GM18867 (cell line): ENCODE measurements at regions not wholly inside any gene's neighbourhood (a gene's known extent, or its start where the extent isn't known, plus 50 kb on each side); places are given as distances from the start of the nearest gene placed in this dataset.
"Not testable (repeated sequence)": the region's sequence is repeated elsewhere in the genome, so short reads cannot be mapped to it uniquely, and the experiment has no call there.

ENCODE experiments used
- ATAC-seq: cut with Tn5 transposase; IDR thresholded peaks from one replicate; pipeline ENCODE4 v1.9.1; 2021; ENCODE audit warnings: mild to moderate bottlenecking, moderate library complexity; ENCODE audit not compliant: unreplicated experiment

DNA sequence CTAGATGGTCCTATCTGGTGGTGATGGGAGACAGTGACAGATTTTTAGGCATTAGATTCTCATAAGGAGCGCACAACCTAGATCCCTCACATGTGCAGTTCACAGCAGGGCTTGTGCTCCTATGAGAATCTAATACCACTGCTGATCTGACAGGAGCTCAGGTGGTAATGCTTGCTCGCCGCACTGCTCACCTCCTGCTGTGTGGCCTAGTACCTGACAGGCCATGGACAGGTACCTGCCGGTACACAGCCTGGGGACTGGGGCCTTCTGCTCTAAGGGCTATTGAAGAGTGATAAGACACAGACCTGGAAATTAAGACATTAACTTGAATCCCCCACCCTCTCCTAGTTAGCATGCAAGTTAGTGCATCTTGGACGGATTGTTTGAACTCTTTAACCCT is 64.4 kb downstream of the KLRB1 start:
- not testable (repeated sequence) for ATAC-seq

DNA sequence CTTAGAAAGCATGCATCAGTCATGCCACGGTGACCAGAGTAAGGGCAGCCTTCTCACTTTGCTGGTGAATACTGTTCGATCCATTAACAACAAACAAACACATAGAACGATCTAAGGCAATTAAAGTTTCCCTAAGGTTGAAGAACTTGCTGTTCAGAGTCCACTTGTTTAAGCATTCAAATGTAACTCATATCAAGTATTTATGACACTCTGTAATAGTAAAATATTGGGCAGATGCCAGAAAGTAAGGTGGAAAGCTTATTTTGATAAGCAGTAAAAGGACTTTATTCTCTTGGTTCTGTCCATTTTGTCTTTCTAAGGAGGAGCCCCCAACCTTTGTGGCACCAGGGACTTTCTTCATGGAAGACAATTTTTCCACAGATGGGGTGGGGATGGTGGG is 64.9 kb downstream of the KLRB1 start:
- ATAC-seq, result not testable (repeated sequence)

DNA sequence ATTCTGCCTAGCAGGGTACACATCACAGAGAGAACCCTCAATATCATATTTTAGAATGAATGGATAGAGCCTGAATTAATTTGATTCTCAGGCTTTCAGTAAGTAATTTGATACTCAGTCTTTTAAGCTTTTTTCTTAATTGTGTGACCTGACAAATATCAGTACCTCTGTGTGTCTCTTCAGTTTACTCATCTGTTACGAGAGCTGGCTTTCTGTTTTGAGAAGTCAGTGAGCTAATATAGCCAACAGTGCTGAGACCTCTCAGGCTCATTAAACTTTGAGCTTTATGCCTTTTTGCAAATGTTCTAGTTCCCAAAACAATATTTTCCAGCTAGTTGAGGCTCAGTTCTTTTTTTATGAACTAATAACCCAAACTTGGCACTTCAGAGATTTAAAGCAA is 91.8 kb downstream of the KLRB1 start:
- not testable (repeated sequence) for ATAC-seq

DNA sequence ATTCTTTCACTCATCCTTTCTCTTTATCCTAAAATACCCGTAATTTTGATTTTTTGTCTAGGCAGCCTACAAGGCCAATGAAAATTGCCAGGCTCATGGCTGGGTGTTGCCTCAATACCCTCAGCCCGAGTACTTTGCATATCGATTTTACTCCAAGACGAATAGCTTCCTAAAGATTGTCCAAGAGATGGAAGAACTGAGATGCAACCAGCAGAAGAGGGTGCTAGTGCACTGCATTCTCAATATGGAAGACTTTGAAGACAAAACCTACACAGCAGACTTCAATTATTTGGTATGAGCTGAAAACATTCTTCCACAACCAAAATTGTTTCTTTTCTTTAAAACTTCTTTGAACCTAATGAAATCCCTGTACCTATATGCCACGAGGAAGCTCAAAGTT is 95.0 kb downstream of the KLRB1 start:
- not testable (repeated sequence) for ATAC-seq

DNA sequence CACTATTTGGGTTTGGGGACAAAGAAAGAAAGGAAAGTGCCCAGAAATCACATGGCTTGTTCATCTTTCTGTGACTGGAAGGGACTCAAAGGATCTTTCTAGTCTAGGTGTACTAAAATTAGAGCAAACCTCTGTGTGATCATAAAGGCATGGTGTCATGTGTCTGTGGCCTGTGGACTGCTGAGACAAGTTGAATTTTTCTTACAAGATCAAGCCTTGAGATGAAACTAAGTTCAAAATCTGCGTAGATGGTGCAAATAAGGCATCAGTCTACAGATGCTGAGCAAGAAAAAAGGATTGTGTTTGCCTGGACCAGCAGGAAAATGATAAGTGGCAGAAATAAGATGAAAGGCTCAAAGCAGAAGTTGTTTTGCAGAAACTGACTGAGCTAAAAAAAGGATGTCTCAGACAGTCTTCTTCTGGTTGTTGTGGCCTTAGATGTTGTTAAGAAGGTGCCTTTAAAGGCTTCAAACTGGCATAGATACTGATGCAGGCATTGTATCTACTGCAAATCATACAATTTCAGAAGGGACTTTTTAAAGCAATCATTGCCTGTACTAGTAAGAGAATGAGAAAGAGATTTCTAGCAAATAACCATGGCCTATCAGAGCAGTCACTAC is 97.2 kb downstream of the KLRB1 start:
- not testable (repeated sequence) for ATAC-seq

DNA sequence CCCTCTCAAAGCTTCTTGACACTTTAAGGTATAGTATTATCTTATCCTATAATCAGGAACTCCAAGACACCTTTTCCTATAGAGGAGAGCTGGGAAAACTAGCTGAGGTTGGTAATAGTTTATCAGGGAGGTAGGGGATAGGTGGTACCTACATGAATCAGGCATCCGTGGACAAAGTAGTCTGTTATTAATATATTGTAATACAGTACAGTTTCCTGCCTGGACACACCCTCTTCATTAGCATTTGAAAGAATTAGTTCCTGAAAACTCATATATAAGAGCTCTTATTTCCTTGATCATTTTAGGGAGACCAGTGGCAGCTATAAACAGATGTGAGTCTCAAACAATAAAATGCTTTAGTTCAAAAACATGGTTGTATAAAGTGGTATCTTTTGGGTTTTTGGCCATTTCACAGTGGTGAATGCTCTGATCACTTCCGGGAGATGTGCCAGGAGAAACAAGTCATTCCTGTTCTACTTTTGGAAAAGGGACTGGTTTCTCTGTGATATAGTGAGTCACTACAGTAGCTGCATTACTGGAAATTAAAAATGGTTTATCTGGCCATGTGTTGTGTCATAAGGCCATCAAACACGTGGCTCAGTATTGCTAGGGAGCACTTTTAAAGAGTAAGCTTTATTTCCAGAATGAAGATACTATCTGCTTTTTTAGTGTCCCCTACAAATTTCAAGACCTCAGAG is 98.1 kb downstream of the KLRB1 start:
- ATAC-seq, result no peak

DNA sequence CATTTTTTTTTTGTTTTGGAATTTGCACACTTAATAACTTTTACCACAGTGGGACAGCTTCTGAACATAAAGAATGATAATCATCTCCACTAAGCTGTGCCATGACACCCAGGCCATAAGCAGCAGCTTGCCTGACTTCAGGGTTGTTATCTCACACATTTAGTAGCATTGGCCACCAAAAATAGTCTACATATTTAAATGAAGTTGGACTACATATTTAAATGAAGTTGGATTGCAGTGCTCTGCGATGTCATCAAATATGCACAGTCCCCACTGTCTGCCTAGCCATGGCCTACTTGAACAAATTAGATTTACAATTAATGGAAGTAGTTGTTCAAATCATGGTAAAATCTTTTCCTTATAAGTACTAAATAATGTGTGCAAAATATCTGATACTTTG is 101.0 kb downstream of the KLRB1 start:
- no peak for ATAC-seq

DNA sequence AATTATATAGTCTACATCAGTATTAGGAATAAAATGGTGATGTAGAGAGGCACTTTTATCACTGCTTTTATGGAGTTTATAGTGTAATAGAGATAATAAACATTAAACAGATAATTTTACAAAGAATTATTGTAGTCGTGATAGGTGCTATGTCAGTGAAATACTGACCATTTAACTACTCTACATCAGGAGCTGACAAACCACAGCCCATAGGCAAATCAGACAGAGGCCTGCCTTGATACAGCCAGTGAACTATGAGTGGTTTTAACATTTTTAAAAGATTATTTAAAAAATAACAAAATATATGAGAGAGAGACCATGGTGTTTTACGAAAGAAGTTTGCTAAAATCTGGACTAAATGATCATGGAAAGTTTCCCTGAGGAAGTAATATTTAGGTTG is 104.3 kb downstream of the KLRB1 start:
- ATAC-seq, result not testable (repeated sequence)

DNA sequence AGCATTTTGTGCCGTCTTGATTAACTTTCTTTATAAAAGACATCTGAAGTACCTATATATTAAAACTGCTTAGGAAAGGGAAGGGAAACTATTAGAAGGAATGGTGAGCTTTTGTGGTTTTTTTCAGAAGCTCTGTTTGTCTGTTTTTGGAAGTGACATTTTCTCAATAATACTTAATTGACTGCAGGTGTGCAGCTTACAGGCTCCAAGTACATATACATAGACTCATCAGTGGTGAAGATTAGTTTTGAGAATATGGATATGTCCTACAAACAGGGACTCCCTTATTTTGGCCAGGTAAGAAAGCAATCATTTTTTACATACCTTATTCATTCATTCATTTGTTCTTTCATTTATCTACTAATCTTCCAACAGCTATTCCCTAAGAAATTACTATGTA is 104.9 kb downstream of the KLRB1 start:
- not testable (repeated sequence) for ATAC-seq

DNA sequence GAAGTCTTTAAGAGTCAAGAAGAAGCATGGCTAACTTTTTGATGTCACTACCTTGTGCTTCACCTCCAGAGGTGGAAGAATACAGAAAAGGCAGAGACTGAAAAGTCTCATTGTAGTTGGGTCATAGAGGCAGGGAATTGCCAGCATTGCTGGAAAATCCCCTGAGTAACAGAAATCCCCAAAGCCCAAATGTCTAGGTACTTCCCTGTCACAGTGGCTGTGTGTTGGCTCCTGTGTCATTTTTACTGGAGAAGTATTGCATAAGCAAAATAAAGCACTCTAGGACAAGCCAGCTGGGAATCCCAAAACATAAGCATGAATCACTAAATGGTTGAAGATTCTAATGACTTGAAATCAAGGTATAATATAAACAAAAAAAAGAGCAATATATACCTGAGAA is 114.4 kb downstream of the KLRB1 start:
- not testable (repeated sequence) for ATAC-seq

DNA sequence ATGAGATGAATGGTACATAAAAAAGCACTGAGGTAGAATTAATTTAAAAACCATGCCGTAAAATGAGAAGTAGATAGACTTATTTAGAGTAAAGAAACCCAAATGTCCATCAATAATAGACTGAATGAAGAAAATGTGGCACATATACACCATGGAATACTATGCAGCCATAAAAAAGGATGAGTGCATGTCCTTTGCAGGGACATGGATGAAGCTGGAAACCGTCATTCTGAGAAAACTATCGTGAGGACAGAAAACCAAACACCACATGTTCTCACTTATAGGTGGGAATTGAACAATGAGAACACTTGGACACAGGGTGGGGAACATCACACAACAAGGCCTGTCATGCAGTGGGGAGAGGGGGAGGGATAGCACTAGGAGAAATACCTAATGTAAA is 126.4 kb downstream of the KLRB1 start:
- not testable (repeated sequence) for ATAC-seq

DNA sequence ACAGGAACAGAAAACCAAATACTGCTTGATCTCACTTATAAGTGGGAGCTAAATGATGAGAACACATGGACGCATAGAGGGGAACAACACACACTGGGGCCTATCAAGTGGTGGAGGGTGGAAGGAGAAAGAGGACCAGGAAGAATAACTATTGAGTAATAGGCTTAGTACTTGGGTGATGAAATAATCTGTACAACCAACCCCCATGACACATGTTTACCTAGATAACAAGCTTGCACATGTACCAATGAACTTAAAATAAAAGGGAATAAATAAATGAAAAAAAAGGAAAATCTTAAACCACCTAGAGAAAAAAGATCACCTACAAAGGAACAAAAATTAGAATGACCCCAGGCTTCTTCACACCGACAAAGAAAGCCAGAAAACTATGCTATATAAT is 133.5 kb downstream of the KLRB1 start:
- ATAC-seq, result not testable (repeated sequence)

DNA sequence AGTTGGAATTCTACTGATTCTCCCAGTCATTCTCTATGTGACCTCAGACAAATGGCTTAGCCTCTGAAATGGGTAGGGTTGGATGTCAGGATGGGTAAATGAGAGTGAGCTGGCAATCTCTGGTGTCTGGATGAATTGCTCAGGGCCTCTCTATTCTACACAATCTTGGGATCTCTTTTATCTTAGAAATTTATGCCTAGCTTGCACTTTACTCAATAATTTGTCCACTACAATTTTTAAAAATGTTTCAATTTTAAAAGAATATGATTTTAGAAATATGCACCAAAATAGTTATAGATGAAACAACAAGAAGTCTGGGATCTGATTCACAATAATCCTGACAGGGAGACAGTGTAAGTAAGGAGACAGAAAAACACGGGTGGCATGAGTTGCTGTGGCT is 134.1 kb downstream of the KLRB1 start:
- not testable (repeated sequence) for ATAC-seq

DNA sequence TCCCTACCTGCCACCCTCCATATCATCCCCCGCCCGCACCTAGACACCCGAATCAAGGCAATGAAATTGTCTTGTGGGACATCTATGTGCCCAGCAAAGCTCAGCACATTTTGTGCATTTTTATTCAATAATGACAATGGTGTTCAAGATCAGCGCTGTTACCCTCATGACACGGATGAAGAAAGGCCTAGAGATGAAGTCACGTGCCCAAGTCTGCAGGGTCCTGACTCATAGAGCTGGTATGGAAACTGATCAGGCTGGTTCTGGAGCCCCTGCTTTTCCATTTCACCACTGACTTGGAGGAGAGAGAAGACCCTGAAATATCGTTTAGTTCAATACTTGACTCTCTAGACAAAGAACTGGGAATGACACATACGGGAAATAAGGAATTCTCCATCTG is 136.2 kb downstream of the KLRB1 start:
- ATAC-seq, result not testable (repeated sequence)

DNA sequence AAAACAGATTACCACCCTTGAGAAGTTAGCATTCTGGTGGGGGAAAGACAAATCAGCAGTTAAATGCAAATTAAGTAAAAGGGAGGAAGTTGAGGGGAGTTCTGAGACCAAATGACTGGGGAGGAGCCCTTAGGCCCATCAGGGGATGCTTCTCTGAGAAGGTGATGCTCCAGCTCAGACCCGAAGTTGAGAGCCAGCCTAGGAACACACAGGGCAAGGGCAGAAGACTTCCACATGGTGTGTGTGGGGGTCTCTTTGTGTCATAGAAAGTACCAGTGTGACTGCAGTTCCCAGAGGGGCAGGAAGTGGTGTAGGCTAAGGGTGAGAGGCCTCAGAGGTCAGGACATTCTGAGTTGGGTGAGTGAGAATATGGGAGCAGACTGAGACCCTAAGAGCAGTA is 137.3 kb downstream of the KLRB1 start:
- not testable (repeated sequence) for ATAC-seq

DNA sequence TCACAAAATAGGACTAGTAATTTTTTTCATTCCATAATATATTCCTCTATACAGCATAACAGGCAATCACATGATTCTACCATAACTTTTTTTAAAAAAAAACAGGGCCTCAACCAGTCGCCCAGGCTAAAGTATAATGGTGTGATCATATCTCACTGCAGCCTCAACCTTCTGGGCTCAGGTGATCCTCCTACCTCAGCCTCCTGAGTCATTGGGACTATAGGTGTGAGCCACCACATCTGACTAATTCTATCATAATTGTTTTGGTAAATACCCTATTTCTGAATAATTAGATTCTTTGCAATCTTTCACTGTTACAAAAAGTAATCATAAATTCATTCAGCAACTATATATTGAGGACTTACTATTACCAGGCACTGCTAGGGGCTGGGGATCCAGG is 137.8 kb downstream of the KLRB1 start:
- not testable (repeated sequence) for ATAC-seq

DNA sequence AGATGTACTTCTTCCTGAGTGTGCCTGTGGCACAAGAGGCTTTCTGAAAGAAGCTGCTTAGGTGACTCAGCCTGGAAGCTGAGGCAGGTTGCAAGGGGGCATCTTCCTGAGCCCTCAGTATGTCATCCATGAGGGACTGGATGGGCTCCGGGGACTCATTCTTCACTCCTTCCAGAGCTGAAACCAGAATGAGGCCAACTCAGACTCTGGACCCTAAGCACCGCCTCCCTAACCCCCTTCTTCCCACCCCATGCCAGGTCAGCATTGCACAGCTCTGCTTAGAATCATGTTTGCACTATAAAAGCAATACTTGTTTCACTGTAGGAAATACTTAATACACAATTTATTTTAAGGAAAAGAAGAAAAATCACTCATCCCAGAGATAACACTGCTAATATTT is 138.3 kb downstream of the KLRB1 start:
- not testable (repeated sequence) for ATAC-seq

DNA sequence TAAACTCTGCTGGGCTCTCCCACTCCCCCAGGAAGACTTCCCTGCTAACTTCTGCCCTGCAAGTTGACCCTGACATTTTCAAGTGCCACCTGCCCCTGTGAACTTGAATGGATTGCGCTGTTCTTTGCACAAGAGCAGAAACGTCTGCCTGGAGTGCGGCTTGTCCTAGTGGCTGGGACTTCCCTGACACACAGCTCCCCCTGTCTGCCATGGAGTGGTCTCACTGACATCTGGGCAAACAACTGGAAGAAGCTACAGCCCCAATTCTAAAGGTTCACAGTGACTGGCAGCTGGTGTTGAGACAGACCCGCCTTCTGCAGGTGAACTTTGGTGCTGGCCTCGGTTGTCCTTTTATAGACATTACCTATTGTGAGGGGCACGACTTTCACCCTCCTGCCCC is 138.7 kb downstream of the KLRB1 start:
- not testable (repeated sequence) for ATAC-seq

DNA sequence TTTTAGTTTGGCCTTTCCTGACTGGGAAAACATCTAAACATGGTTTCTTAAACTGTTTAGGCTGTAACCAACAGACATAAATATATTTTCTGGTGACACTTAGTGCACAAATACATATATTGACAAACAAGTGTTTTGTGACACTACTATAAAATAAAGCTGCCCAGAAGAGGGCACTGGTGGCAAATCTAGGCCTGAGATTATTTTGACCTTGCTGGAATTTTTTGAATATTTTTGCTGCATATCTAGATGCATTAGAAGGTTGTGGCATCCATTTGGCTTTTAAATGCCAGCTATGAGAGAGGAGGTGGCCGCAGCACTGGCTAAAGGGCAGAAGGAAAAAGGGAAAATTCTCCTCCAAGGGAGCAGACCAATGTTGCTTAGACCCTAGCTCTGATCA is 139.6 kb downstream of the KLRB1 start:
- not testable (repeated sequence) for ATAC-seq

DNA sequence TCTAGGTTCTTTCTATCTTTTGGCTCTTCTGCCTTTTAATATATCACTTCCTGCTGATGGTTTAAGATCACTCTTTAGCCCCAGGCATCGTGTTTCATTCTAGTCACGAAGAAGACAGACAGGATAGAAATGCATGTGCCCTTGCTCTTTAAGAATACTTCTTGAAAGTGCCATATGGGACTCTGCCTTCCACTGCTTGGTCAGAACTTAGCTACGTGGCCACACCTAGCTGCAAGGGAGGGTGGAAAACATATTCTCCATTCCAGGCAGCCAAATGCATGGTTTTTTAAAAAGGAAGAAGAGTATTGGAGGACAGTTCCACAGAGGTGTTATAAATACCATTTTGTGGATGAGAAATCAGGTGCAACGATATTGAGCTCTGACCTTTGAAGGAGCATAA is 143.3 kb downstream of the KLRB1 start:
- no peak for ATAC-seq

DNA sequence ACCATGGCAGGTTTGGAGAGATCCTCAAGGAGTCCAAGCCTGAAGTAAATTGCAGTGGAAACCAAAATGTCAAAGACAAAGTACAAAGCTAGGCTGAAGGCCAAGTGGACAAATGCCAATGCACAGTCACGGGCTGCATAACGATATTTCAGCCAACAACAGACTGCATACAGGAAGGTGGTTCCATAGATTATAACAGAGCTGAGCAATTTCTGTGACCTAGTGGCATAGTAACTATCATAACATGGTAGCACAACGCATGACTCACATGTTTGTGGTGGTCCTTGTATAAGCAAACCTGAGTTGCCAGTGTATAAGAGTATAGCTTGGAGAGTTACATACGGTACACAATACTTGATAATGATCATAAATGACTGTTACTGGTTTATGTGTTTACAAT is 152.2 kb downstream of the KLRB1 start:
- not testable (repeated sequence) for ATAC-seq

DNA sequence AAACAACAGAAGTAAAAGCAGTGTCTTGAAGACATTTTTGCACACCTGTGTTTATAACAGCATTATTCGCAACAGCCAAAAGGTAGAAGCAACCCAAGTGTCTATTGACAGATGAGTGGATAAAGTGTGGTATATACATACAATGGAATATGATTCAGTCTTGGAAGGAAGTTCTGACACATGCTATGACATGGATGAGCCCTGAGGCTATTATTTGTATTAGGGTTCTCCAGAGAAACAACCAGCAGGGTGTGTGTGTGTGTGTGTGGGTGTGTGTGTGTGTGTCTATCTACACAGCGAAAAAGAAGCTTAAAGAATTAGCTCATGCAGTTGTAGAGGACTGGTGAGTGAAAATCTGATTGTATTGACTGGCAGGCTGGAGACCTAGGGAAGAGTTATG is 153.7 kb downstream of the KLRB1 start:
- not testable (repeated sequence) for ATAC-seq

DNA sequence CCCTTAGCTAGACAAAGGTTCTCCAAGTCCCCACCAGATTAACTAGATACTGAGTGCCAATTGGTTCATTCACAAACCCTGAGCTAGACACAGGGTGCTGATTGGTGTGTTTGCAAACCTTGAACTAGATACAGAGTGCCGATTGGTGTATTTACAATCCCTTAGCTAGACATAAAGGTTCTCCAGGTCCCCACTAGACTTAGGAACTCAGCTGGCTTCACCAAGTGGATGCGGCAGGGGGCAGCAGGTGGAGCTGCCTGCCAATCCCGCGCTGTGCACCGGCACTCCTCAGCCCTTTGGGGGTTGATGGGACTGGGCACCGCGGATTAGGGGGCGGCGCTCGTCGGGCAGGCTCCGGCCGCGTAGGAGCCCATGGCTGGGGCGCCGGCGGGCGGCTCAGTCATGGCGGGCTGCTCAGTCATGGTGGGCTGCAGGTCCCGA is 157.6 kb downstream of the KLRB1 start:
- ATAC-seq, result not testable (repeated sequence)
